Stimulated activated CD8-positive, alpha-beta memory T cell treated with anti-CD3 and anti-CD28 coated beads, Interleukin-12 subunit alpha, Interleukin-12 subunit beta, amount 100 ng/mL, for 24 hours (primary cell): ENCODE measurements at regions not wholly inside any gene's neighbourhood (a gene's known extent, or its start where the extent isn't known, plus 50 kb on each side); places are given as distances from the start of the nearest gene placed in this dataset.
"Not testable (repeated sequence)": the region's sequence is repeated elsewhere in the genome, so short reads cannot be mapped to it uniquely, and the experiment has no call there.

Experiments
- DNase-seq: peaks from one replicate; pipeline ENCODE4 v3.0.0-alpha.2; 2020; ENCODE audit errors: extremely low read depth

DNA sequence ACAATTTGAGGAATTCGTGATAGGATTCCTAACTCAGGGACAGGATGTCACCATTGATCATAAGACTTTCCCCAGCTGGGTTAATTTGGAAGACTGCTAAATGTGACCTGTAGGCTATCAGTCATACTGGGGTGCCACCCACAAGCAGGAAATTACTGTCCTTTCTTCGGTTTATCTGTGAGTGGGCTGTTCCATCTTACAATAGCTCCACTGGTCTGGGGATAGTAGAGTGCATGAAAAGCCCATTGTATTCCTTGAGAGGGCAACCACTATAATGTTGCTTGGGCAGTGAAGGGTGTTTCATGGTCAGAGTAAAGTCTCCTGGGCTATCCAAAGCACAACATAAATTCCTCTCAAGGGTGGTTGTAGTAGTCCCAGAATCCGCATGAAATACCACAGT is 1523.0 kb upstream of the B3GALT2 start:
- DNase-seq: no peak

DNA sequence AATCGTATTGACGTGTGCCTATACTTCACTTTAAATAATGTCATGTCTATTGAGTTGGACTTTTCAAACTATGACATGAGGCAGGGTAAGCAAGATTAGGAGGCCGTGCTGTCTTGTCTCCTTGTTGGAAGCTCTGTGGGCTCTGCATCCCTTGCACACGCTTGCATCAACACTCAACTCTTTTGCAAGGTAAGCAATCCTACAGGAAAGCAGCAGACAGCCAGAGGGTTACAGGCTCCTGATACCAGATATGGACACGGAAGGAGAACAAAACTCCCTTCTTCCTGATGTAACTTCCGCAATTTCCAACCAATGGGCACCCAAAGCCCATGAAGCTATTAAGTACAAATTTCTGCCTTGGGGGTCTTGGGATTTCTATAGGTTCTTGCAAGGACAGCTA is 1520.7 kb upstream of the B3GALT2 start:
- no peak for DNase-seq

DNA sequence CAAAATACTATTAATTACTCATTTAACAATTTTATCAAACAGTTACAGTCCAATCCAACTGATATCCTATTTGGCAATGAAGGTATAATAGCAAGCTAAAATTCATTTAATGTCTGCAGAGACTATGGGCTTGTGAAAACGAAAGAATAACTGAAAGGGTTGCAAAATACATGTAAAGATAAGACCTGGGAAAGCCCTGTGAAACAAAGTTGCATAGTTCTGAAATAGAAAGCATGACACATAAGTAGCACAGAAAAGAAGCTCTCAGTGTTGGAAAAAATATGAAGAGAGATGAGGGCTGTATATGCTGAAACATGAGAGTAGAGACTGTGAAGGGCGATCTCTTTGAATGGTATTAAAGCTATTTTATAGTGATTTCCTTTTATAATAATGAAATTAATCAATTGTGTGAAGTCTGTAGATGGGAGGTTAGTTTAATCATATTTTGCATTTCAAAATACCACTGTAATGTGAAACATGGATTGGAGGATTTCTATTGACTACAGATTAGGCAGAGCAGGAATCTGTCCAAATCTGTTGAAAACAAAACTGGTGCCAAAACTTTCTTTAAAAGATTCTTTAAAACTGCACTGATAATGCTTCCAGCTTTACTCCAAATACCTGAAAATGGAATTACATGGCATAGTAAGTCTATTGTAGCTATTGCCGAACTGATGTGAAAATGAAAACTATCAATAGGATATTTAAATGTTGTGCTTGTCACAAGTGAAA is 1518.9 kb upstream of the B3GALT2 start:
- no peak for DNase-seq

DNA sequence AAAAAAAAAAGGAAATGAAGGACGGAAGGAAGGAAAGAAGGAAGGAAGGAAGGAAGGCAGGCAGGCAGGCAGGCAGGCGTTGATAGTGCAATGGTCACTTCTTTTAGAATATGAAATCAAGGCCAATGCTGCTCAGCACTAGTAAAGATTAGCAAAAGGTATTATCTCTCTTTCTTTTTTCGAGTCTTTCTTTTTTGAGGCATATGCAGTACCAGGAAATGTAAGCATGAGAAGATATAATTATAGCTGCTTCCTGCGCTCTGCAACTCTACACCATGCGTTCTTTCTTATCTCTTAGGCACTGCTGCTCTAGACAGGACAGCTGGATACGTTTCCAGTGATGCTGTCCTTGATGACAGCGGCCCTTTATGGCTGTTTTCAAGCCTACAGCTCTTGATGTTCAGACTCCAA is 1512.5 kb upstream of the B3GALT2 start:
- no peak for DNase-seq

DNA sequence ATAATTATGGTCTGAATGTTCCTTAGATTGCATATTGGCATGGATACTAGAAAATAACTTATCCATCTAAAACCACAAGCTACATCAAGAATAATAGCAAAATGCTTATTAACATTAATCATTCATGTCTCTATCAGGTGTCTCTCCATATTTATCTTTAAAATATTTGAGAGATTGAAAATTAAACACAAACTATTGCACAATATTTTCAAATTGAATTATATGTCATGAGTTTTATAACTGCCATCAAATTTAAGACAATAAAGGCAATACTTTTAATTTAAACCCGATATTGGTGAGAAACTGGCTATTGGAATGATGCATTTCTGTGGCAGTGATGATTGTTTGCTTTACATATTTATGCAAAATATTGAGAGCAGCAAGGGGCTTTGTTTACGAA is 1506.8 kb upstream of the B3GALT2 start:
- no peak for DNase-seq

DNA sequence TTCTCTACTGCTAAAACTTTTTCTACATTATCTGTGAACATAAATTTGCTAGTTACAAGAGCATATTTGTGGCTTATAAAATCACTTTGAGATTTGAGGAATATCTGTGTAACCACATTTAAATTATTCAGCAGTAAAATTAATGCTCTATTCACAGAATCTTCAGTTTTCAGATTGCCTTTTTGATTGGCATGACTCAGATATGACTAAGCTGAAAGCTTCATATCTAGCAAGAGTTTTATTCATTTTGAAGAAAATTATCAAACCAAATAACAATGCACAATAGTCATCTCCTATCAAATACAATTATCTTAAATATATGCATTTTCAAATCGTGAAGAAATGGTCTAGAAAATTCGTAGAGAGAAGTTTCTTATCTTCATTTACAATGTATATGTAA is 1498.2 kb upstream of the B3GALT2 start:
- DNase-seq: no peak

DNA sequence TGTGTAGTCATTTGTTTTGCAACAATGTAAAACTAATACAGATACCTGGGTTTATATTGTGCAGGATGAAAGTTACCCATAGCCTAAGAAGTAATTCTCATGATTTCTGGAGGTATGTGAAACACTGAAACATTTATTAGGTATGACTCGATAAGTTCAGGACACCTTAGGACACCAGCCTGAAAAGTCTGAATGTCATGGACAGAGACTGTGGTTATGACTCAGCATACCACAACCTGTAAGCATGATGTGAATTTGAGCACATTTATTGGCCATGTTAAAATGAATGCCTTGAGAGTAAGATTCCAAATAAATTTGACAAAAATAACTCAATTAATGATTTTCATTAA is 1471.7 kb upstream of the B3GALT2 start:
- no peak for DNase-seq

DNA sequence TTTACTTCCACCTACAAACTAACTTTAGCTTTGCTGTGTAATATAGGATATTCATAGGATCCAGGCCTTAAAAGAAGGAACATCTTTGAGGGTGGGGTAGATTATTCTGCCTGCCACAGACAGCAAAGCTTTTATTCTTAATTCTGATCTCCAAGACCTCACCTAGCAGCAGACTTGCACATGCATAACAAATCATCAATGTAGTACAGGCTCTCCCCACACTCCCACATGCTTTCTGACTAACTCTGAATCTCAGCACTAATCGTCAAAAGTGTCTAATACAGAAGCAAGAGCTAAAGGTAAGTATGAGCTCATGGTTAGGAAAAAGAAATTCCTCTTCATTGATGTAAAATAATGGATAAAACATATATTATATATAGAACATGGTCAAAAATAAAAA is 1468.5 kb upstream of the B3GALT2 start:
- DNase-seq: no peak

DNA sequence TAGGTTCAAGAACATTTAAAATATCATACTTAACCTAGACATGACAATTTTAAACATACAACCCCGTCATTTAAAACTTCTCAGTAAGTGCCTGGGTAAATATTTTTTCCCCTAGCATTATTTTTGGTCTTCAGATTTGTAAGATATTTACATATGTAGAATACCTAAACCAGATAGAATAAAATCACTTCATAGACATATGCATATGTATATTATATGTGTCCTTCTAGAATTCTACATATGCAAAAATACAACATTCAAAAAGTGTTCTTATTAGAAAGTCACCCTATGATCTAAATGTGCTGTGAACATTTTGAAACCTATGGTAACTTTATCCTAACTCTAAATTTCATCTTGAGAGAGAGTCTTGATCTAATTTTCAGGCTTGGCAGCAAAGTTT is 1467.0 kb upstream of the B3GALT2 start:
- DNase-seq: no peak

DNA sequence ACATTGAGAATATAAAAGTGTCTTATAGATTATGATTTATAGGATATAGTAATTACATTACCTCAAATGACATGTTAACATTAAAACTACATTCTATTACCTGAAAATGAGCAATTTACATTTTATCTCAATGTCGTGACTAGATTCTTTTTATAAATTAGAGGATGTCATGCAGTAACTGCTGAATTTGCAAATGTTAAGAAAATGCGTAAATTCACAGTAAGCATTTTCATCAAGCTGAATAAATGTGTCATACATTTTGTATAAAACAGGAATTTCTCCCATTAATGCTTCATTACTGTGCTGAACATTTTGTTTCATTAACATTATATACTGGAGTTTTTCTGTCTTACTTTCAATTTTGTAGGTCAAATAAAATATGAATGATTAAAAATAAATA is 1460.7 kb upstream of the B3GALT2 start:
- DNase-seq: no peak

DNA sequence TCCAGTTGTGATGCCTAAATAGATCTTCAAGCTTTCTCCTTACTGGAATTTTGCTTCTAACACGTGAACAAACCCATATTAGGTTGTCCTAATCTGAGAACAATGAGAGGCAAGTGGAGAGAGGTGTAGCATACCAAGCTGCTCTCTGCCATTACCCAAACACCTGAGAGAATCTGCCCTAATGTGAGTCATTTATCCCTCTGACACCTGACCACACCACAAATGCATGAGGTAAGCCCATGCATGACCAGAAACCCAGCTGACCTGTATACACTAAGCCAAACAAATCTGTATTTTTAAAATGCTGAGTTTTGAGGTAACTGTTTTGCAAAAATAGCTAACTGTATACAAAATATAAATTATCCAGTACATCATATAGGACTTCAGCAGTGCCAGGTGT is 1458.1 kb upstream of the B3GALT2 start:
- no peak for DNase-seq

DNA sequence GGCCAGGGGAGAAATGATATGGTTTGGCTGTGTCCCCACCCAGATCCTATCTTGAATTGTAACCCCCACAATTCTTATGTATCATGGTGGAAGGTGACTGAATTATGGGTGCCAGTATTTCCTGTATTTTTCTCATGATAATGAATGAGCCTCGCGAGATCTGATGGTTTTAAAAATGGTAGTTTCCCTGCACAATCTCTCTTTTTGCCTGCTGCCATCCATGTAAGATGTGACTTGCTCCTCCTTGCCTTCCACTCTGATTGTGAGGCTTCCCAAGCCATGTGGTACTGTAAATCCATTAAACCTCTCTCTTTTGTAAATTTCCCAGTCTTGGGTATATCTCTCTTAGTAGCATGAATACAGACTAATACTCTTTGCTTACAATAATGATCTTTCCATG is 1453.9 kb upstream of the B3GALT2 start:
- no peak for DNase-seq

DNA sequence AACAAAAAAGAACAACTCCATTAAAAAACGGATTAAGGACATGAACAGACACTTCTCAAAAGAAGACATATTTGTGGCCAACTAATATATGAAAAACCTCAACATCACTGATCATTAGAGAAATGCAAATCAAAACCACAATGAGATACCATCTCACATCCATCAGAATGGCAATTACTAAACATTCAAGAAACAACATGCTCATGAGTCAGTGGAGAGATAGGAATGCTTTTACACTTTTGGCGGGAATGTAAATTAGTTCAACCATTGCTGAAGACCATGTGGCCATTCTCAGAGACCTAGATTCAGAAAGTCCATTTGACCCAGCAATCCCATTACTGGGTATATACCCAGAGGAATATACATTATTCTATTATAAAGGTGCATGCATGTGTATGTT is 1442.6 kb upstream of the B3GALT2 start:
- DNase-seq: no peak

DNA sequence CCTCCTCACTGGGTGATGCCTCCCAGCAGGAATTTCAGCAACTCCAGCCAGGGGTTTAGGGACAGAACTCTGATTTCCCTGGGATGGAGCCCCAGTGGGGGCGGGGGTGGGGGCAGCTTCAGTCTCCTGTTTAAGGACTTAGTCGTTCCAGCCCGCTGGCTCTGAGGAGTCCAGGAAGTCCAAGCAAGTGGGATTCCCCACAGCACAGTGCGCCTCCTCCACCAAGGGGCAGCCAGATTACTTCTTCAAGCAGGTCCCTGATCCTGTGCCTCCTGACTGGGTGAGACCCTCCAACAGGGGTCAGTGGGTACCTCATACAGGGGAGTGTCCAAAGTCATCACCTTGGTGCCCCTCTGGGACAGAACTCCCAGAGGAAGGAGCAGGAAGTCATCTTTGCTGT is 1438.4 kb upstream of the B3GALT2 start:
- no peak for DNase-seq

DNA sequence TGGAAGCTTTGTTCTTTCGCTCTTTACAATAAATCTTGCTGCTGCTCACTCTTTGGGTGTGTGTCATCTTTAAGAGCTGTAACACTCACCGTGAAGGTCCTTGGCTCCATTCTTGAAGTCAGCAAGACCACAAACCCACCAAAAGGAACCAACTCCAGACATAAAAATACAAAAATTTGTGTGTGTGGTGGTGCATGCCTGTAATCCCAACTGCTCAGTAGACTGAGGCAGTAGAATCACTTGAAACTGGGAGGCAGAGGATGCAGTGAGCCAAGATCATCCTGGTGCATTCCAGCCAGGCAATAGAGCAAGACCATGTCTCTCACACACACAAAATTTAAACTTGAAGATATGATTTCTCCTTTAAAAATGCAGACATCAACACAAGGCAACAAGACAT is 1431.7 kb upstream of the B3GALT2 start:
- DNase-seq: no peak

DNA sequence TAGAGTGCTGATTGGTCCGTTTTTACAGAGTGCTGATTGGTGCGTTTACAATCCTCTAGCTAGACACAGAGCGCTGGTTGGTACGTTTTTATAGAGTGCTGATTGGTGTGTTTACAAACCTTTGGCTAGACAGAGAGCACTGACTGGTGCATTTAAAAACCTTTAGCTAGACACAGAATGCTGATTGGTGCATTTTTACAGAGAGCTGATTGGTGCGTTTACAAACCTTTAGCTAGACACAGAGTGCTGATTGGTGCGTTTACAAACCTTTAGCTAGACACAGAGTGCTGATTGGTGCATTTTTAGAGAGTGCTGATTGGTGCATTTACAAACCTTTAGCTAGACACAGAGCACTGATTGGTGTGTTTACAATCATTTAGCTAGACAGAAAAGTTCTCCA is 1430.9 kb upstream of the B3GALT2 start:
- not testable (repeated sequence) for DNase-seq

DNA sequence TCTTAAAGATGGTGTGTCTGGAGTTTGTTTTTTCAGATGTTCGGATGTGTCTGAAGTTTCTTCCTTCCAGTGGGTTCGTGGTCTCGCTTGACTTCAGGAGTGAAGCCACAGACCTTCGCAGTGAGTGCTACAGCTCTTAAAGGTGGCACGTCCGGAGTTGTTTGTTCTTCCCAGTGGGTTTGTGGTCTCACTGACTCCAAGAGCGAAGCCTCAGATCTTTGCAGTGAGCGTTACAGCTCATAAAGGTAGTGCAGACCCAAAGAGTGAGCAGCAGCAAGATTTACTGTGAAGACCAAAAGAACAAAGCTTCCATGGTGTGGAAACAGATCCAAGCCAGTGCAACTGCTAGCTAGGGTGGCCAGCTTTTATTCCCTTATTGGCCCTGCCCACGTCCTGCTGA is 1430.4 kb upstream of the B3GALT2 start:
- no peak for DNase-seq

DNA sequence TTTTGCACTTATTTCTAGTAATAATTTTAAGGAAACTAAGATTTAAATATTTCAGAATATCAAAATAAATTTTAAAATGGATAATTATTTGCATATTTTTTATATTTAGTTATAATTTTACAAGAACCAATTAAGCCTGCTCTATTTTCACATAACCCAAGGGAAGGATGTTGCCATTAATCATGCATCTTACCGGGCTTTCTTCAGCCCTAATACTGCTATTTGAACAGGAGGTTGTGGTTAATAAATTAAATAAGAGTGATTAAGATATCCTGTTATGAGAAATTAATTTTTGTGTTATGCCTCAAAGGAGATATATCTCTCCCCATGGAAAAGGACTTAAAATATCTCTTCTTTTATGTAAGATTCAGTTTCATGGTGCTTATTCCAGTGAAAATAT is 1415.8 kb upstream of the B3GALT2 start:
- DNase-seq: no peak

DNA sequence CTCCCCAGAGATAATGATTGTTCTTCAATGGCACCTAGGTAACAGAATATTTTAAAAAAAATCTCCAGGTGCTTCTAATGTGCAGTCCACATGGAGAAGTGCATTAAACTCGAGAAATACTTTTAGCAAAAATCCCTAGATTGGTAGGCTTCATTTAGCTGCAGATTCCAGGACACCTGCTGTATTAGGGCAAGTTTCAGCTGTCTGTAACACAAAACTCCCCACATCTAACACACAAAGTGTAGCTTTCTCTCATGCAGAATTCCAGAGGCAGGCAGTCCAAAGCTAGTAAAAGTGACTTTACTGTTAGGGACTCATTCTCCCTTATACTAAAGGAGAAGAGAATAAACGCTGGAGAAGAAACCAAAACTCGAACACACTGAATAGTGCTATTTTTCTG is 1414.3 kb upstream of the B3GALT2 start:
- no peak for DNase-seq

DNA sequence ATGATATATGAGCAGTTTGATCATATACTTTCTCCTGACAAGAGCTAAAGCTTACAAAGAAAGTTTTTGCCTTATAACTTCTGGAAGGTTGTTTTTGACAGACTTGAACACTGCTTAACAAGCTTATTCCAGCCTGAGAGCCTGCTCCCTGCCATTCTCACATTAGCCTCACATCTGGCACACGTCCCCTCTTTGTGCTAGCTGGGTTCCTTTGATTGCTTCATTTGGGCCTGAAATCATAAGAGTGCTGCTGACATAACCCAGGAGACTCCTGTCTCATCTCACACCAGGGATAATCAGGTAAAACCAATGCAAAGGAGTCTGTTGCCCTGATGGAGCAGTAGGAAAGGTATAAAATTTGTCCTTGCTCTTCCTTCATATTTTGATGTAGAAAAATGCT is 1411.7 kb upstream of the B3GALT2 start:
- DNase-seq: no peak

DNA sequence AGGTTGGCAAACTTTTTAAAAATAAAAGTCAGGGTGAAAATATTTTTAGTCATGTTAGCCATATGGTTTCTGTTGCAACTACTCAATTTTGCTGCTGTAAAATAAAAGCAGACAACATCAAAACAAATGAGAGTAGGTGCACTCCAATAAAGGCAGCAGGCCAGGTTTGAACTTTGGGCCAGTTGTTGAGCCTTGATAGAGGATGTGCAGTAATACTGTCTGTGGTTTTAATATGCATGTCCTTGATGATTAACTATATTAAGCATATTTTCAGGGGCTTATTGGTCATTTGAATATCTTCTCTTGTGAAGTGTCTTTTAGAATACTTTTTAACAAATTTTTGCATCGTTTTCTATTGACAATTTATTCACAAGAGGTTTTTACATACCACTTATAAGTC is 1399.9 kb upstream of the B3GALT2 start:
- no peak for DNase-seq

DNA sequence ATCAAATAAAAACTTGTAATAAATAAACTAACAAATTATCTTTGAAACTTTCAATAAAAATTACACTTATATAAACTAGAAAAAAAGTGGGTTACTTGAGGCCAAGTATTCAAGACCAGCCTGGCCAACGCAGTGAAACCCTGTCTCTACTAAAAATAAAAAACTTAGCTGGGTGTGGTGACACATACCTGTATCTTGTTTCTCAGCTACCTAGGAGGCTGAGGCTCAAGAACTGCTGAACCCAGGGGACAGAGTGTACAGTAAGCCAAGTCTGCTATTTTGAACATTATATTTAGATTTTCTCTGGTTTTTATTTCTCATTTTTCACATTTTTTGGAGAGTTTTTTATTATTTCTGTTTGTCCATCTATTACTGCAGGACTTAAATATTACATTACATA is 1397.6 kb upstream of the B3GALT2 start:
- no peak for DNase-seq

DNA sequence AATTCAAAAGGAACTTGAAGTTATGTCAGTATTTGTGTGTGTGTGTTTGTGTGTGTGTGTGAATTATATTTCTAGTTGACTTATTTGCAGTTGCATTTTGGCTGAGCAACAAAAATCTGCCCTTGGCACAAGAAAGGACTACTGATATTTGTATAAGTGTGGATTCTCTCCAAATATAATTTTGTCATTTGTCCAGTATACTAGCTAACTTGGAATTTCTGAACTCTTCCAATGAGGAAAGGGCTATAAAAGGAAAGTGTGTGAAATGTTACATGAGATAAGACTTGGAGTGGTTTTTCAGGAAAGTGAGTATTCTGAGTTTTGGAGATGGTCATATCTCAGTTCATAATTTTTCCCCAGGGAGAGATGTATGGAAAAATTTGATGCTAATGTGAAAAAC is 1384.1 kb upstream of the B3GALT2 start:
- no peak for DNase-seq

DNA sequence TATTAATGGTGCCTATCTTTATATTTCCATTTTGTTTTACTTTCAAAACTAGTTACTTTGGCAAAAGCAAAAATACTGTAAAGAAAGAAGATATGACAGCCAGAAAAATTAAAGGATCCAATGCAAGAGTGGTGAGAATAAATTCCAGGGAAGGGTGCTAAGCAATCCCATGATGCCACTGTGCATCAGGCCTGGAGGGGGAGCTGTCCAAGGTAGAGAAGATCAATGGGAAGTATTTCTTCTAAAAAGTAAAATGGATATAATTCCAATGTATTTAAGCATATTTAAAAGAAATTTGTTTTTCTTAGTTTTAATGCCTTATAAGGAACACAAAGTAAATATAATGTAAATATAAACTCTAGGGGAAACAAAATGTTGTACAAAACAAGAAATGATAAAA is 1382.2 kb upstream of the B3GALT2 start:
- no peak for DNase-seq

DNA sequence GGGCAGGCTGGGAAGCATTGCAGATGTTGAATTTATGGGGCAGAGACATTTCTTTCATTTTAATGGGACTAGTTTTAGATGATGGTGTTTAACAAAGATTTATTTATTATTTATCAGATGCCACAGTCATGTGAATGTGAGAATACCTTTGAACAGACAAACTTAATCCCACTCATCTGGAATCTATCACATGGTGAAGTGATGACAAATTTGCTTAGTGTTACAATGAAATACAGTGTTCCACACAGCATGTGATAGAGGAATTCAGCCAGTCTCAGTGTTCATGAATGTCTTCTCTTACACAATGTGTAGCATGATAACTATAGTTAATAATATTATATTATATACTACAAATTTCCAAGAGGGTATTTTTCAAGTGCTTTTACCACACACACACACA is 1361.7 kb upstream of the B3GALT2 start:
- no peak for DNase-seq
